Thyroid gland (tissue), 4 donors: ENCODE measurements at regions not wholly inside any gene's neighbourhood (a gene's known extent, or its start where the extent isn't known, plus 50 kb on each side); places are given as distances from the start of the nearest gene placed in this dataset.

Experiments
- DNase-seq, 2 donors: peaks; one replicate each; pipeline ENCODE4 v3.0.0-alpha.2; 2019
- H3K27ac ChIP-seq, 3 donors: fragments of 200-600 bp; sonication (generic); 1 replicate in 2 of 3; 2 replicates in 1 of 3; pipeline ENCODE4 v1.5.1; 2016 to 2019; ENCODE audit warnings: mild to moderate bottlenecking in 1 of 3, moderate library complexity in 1 of 3
- H3K27me3 ChIP-seq: fragments of 200-600 bp; sonication (generic); one replicate; pipeline ENCODE4 v1.5.1; 2019
- H3K36me3 ChIP-seq, 2 donors: fragments of 200-600 bp; sonication (generic); one replicate each; pipeline ENCODE4 v1.5.1; 2016 to 2019
- H3K4me1 ChIP-seq, 2 donors: fragments of 200-600 bp; sonication (generic); one replicate each; pipeline ENCODE4 v1.5.1; 2017 to 2019
- H3K4me3 ChIP-seq, 3 donors: fragments of 200-600 bp; sonication (generic); replicated peaks in 1 of 3; 1 replicate in 2 of 3; 2 replicates in 1 of 3; pipeline ENCODE4 v1.5.1; 2016; ENCODE audit warnings: mild to moderate bottlenecking in 1 of 3
- H3K9me3 ChIP-seq: fragments of 200-600 bp; sonication (generic); one replicate; pipeline ENCODE4 v1.5.1; 2017
- POLR2A ChIP-seq, 2 donors: fragments of 450-650 bp; IDR thresholded peaks; one replicate each; pipeline ENCODE4 v1.6.1; 2017; ENCODE audit warnings: antibody characterized with exemption in 2 of 2, mild to moderate bottlenecking in 2 of 2, moderate library complexity in 1 of 2
- WGBS, 2 donors: methylation state at CpG; one replicate each; pipeline ENCODE4 v1.1.5; 2017; 5-methylcytosine and 5-hydroxymethylcytosine counted together
- intact Hi-C: fragments of 100-400 bp; cut with DNase I; formaldehyde crosslinking; loops from one replicate; pipeline ENCODE4 v1.15.1; 2023
- TF ChIP-seq, protein P1 (sequence below), 6 experiments: fragments of 200-600 bp in 3 of 6; fragments of 450-650 bp in 3 of 6; sonication (generic) in 3 of 6; IDR thresholded peaks; one replicate each; pipeline ENCODE4 v1.5.1; 2016 to 2019; ENCODE audit warnings: antibody characterized with exemption in 6 of 6, mild to moderate bottlenecking in 2 of 6, inconsistent platforms in 1 of 6, moderate library complexity in 1 of 6

DNA sequence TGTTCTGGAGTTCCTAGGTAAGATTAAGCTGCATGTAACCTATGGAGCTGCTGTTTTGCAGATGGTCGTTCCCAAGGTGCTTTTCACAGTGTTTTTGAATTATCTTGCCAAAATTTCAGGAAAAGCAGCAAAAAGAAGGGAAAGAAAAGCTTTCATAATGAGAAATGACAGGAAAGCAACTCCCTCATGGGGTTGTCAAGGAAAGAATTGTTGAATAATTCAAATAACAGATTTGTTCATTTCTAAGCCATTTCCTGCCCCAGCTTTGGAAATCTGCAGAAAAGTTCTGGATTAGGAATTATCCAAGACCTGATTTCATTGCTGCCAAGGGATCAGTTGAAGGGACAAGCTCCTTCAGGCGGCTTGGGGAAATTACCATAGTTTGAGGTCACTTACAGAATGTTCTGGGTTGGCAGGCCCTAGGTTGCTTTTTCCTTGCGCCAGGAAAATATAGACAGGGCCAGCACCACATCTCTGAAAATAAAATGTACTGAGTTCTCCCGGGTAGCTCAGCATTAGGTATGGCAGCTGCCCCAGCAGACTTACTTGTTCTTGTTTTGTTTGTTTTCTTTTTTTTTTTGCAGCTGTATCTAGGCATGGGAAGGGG, 354.7 kb downstream of the STIM2 start:
- intact Hi-C loops, result no loop called here
- Histone ChIP-seq H3K27me3 (no peaks in the 10 kb centered on the region), H3K4me1 (no peaks in the 10 kb centered on the region), H3K4me3 (no peak overlapping the region), H3K27ac (no peak overlapping the region), H3K9me3 (no peaks in the 10 kb centered on the region), H3K36me3 (no peaks in the 10 kb centered on the region)
- DNase-seq, result no peak
- TF ChIP-seq POLR2A (IDR thresholded peaks at IDR 0.05), result no peak
- TF ChIP-seq, protein P1, sequence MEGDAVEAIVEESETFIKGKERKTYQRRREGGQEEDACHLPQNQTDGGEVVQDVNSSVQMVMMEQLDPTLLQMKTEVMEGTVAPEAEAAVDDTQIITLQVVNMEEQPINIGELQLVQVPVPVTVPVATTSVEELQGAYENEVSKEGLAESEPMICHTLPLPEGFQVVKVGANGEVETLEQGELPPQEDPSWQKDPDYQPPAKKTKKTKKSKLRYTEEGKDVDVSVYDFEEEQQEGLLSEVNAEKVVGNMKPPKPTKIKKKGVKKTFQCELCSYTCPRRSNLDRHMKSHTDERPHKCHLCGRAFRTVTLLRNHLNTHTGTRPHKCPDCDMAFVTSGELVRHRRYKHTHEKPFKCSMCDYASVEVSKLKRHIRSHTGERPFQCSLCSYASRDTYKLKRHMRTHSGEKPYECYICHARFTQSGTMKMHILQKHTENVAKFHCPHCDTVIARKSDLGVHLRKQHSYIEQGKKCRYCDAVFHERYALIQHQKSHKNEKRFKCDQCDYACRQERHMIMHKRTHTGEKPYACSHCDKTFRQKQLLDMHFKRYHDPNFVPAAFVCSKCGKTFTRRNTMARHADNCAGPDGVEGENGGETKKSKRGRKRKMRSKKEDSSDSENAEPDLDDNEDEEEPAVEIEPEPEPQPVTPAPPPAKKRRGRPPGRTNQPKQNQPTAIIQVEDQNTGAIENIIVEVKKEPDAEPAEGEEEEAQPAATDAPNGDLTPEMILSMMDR (IDR thresholded peaks at IDR 0.05), result no peak
- WGBS, 2 donors, result 64 to 77% methylated on average over 4 of the region's 4 CpGs

GRCh38 chr4:27217261-27217769, 356.7 kb downstream of the STIM2 start:
- TF ChIP-seq, protein P1 (IDR thresholded peaks at IDR 0.05), result no peak
- no peak for TF ChIP-seq POLR2A (IDR thresholded peaks at IDR 0.05)
- intact Hi-C loops, result no loop called here
- Histone ChIP-seq H3K27ac (no peak overlapping the region), H3K4me1 (no peaks in the 10 kb centered on the region), H3K27me3 (no peaks in the 10 kb centered on the region), H3K9me3 (no peaks in the 10 kb centered on the region), H3K36me3 (no peaks in the 10 kb centered on the region), H3K4me3 (no peak overlapping the region)
- DNase-seq, result no peak
- WGBS, 2 donors, result 42 to 43% methylated on average over 2 of the region's 2 CpGs

- intact Hi-C loops, result no loop called here
- Histone ChIP-seq H3K36me3 (no peaks in the 10 kb centered on the region), H3K27ac (no peak overlapping the region), H3K27me3 (no peaks in the 10 kb centered on the region), H3K4me1 (no peaks in the 10 kb centered on the region), H3K9me3 (no peaks in the 10 kb centered on the region), H3K4me3 (no peak overlapping the region)
- TF ChIP-seq, protein P1 (IDR thresholded peaks at IDR 0.05), result no peak
- TF ChIP-seq POLR2A (IDR thresholded peaks at IDR 0.05), result no peak
- DNase-seq, result no peak
- 74 to 77% methylated on average over 2 of the region's 2 CpGs for WGBS, 2 donors
Observed at GRCh38 chr4:27218013-27218412, 357.4 kb downstream of the STIM2 start.

DNA sequence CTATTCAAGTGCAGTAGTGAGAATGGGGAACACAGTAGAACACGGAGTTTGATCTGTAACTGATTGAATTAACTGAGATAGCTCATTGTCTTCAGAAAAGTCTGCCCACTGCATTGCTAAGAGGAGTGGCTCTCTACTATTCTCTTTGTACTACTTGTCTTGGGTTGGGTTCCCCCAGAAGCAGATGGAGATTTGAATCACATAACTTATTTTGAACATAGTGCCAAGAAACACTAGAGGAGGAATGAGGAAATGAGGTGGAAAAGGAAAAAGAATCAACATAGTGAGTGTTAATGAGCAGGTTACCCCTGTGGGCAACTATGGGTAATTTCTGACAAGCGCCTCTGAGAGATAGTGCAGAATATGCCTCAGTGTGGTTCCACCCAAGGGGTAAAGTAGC, 362.7 kb downstream of the STIM2 start:
- no peak overlapping the region for H3K4me3 ChIP-seq
- no peak for DNase-seq
- TF ChIP-seq POLR2A (IDR thresholded peaks at IDR 0.05), result no peak
- TF ChIP-seq, protein P1 (IDR thresholded peaks at IDR 0.05), result no peak
- H3K27me3 ChIP-seq, result no peaks in the 10 kb centered on the region
- intact Hi-C loops, result no loop called here
- 77 to 78% methylated on average over 2 of the region's 2 CpGs for WGBS, 2 donors
- H3K27ac ChIP-seq, result no peak overlapping the region
- H3K36me3 ChIP-seq, result no peaks in the 10 kb centered on the region
- H3K9me3 ChIP-seq, result no peaks in the 10 kb centered on the region
- no peaks in the 10 kb centered on the region for H3K4me1 ChIP-seq

GRCh38 chr4:27233531-27233930, 372.9 kb downstream of the STIM2 start:
- 84 to 87% methylated on average over 3 of the region's 3 CpGs for WGBS, 2 donors

More at GRCh38 chr4:27233531-27233930, 372.9 kb downstream of the STIM2 start:
- Histone ChIP-seq H3K4me3 (no peak overlapping the region), H3K27me3 (no peaks in the 10 kb centered on the region), H3K4me1 (no peaks in the 10 kb centered on the region), H3K27ac (no peak overlapping the region), H3K9me3 (no peaks in the 10 kb centered on the region), H3K36me3 (no peaks in the 10 kb centered on the region)
- intact Hi-C loops, result no loop called here
- no peak for DNase-seq
- TF ChIP-seq POLR2A (IDR thresholded peaks at IDR 0.05), result no peak
